Central memory CD4-positive, alpha-beta T cell (primary cell): ENCODE measurements at regions not wholly inside any gene's neighbourhood (a gene's known extent, or its start where the extent isn't known, plus 50 kb on each side); places are given as distances from the start of the nearest gene placed in this dataset.

Experiments used
- DNase-seq: peaks from one replicate; pipeline ENCODE4 v3.0.0; 2022

GRCh38 chr9:126154869-126155268 lies 171.8 kb upstream of the MVB12B start:
- no peak for DNase-seq

- no peak for DNase-seq
These were observed 170.6 kb upstream of the MVB12B start for GRCh38 chr9:126155756-126156664.

- no peak for DNase-seq
These were observed 169.7 kb upstream of the MVB12B start for GRCh38 chr9:126156898-126157297.

- no peak for DNase-seq
These were observed 169.2 kb upstream of the MVB12B start for GRCh38 chr9:126157423-126157822.

GRCh38 chr9:126157826-126158587 lies 168.6 kb upstream of the MVB12B start:
- DNase-seq: no peak

- DNase-seq: no peak
These were observed 167.8 kb upstream of the MVB12B start for GRCh38 chr9:126158588-126159429.

GRCh38 chr9:126159430-126160060 lies 167.1 kb upstream of the MVB12B start:
- no peak for DNase-seq

GRCh38 chr9:126160067-126160853 lies 166.4 kb upstream of the MVB12B start:
- DNase-seq: no peak

GRCh38 chr9:126160854-126161329 lies 165.7 kb upstream of the MVB12B start:
- no peak for DNase-seq

GRCh38 chr9:126162611-126163381 lies 163.8 kb upstream of the MVB12B start:
- no peak for DNase-seq

- DNase-seq: no peak
These were observed 161.7 kb upstream of the MVB12B start for GRCh38 chr9:126164796-126165525.

GRCh38 chr9:126165755-126166154 lies 160.9 kb upstream of the MVB12B start:
- no peak for DNase-seq

- DNase-seq: no peak
These were observed 160.3 kb upstream of the MVB12B start for GRCh38 chr9:126166291-126166690.

- DNase-seq: no peak
These were observed 159.8 kb upstream of the MVB12B start for GRCh38 chr9:126166866-126167265.

GRCh38 chr9:126169736-126170135 lies 156.9 kb upstream of the MVB12B start:
- no peak for DNase-seq

- DNase-seq: no peak
These were observed 156.3 kb upstream of the MVB12B start for GRCh38 chr9:126170286-126170823.

- DNase-seq: no peak
These were observed 155.0 kb upstream of the MVB12B start for GRCh38 chr9:126171641-126172040.

- DNase-seq: no peak
These were observed 153.2 kb upstream of the MVB12B start for GRCh38 chr9:126173401-126173800.

- no peak for DNase-seq
These were observed 152.7 kb upstream of the MVB12B start for GRCh38 chr9:126173929-126174328.

GRCh38 chr9:126183266-126183665 lies 143.4 kb upstream of the MVB12B start:
- no peak for DNase-seq
